Kidney tubule cell (primary cell): ENCODE measurements at regions not wholly inside any gene's neighbourhood (a gene's known extent, or its start where the extent isn't known, plus 50 kb on each side); places are given as distances from the start of the nearest gene placed in this dataset.
"Not testable (repeated sequence)": the region's sequence is repeated elsewhere in the genome, so short reads cannot be mapped to it uniquely, and the experiment has no call there.

ENCODE experiments used
- DNase-seq: peaks from one replicate; pipeline ENCODE4 v3.0.0-alpha.2; 2018; ENCODE audit warnings: low spot score

DNA sequence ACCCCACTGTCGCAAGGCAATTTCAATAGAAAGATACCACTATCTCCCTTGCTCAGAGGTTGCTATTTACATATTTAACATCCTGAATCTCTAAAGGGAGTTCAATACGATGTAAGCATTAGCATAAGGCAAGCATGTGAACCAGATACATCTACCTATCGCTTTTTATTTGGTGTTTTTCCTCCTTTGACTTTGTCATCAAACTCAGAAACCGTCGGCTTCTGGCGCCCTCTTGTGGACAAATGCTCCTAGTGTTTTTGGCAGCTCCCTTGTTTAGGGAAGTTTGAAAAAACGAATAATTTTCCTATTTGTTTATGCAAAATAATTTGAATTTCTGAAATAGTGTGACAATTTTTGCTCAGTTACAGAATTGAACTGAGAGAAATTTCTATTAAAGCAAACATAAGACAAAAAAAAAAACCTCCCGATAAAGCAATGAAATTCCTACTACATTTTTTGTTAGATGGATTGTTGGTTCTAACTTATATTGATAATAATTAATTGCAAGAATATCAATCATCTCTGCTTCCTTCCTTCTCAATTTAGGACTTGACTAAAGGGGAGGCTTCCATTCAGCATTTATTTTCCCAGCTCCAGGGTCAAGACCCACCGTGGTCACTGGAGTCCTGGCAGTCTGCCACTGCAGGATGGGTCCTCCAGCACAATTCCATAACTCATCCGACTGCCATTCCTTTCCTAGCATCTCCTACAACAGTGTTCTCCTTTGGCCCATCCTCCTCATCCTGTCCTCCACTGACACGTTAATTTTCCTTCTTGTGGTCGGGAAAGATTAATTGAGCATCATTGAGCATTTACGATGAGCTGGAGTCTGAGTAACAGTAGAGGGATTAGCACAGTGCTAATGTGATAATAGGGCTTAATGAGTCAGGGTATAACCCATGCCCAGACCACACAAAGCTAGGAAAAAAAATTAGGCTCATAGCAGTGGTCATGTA lies 131.8 kb upstream of the CHD1 start:
- peak; percentile 82 for DNase-seq

DNA sequence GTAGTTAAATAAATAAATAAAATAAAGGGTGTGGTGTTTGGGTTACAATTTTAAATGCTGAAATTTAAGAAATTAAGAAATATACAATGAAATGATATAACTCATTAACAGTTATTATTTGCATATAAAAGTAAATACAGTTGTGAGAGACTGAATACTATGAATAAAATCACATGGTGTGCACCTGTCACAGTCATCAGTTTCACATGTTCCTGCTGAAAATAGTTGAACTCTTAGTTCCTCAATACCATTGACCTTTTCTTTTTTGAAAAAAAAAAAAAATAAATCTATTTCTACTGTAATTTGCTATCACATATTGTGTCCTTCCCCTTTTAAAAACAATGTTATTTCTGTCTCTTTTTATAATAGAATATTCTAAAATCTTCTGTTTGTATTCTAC lies 130.9 kb upstream of the CHD1 start:
- no peak for DNase-seq

DNA sequence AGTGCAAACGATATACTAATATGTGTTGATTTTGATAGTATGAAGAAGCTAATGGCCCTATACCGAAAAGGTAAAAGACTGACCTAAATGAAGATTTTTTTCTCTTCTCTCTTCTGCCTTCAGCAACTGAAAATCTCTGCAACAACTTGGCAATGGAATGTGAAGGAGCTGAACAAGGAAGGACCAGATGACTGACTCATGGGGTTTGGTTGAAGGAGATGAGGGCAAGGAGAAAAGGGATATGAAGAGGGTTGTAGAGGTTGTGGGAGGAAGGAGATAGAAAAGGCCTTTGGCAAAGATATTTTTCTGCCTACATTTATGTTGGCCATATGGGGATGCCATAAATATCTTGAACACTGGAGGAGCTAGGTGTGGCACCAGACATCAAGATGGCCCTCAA lies 129.7 kb upstream of the CHD1 start:
- DNase-seq = peak; percentile 10

DNA sequence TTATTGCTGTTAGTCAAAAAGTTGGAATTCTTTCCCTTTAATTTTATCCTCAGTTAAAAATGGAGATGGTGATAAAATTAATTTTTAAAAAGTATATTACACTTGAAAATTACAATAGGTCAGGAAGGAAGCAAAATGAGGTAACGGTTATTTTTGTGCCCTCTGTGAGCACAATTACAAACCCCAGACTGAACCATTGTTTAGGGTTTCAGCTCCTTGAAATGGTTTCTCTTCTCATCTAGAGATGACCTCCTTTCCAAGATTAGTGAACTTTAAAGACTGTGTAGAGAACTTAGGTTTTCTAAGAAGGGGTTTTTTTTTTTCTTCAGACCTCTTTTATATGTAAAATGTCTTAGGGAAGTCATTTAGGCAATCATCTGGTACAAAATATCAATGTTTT lies 126.2 kb upstream of the CHD1 start:
- DNase-seq = no peak

DNA sequence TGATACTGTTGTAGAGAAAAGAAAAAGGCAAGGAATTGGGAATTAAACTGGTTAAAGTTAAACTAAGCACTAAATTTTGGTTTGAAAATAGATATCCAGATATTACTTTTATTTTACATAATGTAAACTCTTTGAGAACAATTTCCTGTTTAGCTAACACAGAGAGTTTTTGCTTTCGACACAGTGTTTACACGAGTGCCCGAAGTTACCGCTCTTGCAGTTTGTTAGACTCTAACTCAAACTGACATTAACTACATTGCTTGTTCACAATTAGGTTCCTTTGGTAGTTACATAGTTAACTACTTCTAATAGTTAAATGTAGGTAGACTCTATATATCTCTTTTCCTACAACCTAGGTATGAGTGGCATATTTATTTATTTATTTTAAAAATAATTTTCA lies 117.1 kb upstream of the CHD1 start:
- no peak for DNase-seq

DNA sequence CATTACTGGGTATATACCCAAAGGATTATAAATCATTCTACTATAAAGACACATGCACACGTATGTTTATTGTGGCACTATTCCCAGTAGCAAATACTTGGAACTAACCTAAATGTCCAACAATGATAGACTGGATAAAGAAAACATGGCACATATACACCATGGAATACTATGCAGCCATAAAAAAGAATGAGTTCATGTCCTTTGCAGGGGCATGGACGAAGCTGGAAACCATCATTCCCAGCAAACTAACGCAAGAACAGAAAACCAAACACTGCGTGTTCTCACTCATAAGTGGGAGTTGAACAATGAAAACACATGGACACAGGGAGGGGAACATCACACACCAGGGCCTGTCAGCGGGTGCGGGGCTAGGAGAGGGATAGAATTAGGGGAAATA lies 114.5 kb upstream of the CHD1 start:
- not testable (repeated sequence) for DNase-seq

DNA sequence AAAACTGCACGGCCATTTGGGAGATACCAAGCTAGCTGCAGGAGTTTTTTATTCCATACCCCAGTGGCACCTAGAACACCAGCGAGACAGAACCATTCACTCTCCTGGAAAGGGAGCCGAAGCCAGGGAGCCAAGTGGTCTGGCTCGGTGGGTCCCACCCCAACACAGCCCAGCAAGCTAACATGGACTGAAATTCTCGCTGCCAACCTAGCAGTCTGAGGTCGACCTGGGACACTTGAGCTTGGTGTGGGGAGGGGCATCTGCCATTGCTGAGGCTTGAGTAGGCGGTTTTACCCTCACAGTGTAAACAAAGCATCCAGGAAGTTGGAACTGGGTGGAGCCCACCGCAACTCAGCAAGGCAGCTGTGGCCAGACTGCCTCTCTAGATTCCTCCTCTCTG lies 108.9 kb upstream of the CHD1 start:
- no peak for DNase-seq

DNA sequence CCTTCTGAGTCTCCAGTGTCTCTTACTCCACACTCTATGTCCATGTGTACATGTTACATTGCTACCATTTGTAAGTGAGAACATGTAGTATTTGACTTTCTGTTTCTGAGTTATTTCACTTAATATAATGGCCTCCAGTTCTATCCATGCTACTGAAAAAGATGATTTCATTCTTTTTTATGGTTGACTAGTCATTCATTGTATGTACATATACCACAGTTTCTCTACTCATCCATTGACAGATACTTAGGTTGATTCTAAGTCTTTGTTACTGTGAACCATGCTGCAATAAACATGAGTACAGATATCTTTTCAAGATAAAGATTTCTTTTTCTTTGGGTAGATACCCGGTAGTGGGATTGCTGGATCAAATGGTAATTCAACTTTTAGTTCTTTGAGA lies 107.1 kb upstream of the CHD1 start:
- DNase-seq = no peak

DNA sequence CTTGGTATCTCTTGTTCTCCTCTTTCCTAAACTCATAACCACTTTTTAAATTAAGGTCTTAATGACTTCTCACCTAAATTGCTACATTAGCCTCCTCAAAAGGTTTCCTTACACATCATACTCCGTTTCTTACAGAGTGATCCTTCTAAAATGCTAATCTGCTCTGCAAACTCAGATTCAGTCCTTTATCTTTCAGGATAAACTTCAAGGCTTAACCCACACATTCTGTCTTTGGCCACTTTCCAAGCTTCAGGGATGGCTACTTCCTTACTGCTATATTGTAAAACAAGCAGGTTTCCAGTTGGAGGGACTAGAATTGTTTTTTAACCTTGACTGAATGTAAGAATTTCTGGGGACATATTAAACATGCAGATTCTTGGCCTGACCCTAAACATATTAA lies 105.5 kb upstream of the CHD1 start:
- no peak for DNase-seq

DNA sequence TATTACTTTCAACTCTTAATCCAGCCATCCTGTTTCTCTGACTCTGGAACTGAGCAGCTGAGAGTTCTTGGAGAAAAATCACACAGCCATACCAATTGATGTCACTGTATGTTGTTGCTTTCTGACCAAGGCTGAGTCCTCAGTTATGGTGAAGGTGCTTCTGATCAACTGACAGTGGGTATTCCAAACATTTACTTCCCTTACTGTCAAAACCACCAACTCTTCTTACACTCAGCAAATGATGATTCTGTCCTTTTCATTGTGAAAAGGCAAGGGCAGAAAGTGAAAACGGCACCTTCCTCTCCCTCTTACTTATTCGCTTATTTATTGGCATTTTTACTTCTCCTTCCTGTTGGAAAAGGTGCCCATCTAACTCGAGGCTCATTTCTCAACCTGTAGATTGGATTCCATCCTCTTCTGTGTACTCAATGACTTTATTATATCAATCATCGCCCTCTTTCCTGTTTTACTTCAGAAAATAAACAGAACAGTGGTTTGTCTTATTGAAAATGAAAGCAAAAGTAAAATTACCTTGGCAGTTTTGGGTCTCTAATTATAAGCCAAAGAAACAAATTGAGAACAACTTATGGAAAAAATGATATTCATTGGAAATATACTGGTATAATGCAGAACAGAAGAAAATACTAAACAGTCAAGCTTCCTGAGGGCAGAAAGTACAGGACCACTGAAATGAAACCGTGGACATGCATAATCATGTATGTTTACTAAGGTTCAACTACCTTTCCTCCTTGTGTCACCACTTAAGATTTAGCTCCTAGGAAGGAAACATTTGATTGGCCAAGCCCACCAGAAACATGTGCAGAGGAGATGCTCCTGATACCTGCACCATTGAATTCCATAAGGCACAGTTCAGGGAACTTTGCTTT lies 104.5 kb upstream of the CHD1 start:
- DNase-seq = peak; percentile 28

DNA sequence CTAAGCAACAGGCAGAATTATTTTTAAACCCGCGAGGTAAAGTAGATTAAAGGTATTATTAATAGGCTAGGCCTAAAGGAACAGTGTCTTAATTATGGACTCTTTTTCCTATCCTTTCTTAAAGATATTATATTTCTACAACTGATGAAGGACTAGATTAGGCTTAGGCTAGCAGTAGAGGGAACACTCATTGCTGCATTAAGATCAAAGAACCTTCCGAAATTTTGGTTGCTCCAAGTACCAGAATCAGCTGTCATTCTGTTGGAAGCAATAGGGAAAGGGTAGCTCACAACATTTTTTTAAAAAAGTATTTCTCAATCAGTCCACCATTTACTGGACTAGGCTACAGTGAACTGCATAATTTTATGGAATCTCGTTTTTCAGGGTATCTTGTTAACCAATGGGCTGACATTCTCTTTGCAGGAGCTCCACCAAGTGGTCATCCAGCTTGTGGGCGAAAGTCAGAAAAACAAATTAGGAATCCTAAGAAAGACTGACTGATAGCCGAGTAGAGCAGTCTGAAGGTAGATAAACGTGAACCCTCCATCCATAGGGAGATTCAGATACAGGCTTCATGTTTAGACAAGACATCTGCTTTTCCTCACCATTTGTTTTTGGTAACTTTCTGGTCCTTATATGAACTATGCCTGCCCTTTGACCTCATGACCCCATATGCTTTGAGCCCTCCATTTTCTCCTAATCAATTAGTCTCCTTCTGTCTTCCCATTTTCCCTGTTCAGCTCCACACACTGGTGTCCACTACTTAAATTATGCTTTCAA lies 103.6 kb upstream of the CHD1 start:
- peak; percentile 72 for DNase-seq

DNA sequence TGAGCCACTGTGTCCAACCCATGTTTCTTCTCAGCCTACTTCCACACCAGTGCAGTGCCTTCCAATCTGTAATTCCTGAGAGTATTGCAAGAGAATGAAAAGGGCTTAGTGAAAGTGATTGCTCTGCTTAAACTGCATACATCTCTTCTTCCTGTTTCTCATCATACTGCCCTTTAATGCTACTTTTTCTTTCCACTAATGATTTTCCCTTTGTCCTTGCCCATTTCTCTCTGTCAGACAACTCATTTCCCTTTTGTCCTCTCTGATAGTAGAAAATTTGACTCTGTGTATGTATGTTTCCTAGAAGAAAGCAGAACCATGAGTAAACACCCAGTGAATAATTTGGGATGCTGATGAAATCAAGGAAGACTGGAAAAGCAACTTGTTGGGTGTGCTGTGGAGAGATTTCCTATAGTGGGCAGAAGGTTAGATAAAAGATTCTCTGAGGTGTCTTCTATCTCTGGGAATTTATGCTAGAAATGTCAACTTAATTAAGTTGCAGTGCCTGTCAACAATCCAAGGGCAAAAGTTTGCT lies 102.2 kb upstream of the CHD1 start:
- no peak for DNase-seq

DNA sequence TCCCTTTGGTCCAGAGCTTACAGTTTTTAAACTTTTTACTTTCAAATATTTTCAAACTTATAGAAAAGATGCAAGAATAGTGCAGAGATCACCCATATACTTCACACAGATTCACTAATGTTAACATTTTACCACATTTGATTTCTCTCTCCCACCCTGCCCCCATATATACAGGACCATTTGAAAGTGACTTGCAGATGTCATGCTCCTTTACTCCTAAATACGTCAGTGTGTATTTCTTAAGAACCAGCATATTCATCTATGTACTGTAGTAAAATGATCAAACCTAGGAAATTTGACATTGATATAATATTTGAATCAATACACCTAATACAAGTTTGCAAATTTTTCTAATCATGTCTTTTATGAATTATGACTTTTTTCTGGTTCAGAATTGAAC lies 100.4 kb upstream of the CHD1 start:
- no peak for DNase-seq

DNA sequence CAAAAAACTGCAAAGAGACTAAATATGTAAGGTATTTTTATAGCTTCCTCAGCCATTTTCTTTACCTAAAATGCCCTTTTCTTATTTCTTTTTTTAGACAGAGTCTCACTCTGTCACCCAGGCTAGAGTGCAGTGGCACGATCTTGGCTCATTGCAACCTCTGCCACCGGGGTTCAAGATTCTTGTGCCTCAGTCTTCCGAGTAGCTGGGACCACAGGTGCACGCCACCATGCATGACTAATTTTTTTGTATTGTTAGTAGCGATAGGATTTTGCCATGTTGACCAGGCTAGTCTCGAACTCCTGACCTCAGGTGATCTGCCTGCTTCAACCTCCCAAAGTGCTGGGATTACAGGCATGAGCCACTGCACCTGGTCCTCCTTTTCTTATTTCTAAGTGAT lies 99.4 kb upstream of the CHD1 start:
- not testable (repeated sequence) for DNase-seq

DNA sequence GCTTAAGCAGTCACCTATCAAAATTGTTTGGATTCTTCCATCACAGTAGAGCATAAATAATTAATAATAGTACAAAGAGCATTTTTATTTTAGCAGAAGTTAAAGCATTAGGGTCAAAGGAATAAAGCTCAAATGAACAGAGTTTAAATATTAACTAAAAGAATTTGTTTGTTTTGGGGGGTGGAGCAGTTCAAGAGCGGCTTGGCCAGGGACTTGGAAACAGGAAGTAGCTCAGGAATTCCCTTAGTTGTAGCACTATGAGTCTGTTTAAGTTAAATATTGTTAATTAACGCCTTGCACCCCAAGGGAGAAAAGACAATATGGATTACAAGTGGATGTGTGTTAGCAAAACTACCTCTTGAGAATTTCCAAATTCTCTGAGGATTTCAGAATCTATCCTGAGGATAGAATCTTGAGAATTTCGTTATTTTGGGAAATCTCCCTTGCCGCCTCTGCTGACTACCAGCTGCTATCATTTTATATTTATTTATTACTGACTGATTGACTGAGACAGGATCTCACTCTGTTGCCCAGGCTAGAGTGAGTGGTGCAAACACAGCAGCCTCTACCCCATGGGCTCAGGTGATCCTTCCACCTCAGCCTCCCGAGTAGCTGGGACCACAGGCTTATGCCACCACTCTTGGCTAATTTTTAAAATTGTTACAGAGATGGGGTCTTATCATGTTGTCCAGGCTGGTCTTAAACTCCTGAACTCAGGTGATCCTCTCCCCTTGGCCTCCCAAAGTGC lies 96.7 kb upstream of the CHD1 start:
- peak; percentile 83 for DNase-seq

DNA sequence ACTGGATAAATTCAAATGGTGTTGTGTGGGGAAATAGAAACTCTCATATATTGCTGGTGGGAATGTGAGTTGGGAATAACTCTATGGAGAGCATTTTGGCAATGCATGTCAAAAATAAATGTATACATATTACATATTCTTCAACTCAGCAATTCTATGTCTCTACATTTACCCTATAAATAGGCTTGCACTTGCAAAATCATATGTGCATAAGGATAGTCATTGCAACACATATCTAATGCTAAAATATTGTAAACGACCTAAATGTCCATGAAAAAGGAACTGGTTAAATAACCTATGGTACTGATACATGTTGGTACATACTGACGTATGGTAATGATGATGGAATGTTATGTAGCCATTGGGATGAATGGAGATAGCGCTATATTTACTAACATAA lies 94.5 kb upstream of the CHD1 start:
- DNase-seq = no peak

DNA sequence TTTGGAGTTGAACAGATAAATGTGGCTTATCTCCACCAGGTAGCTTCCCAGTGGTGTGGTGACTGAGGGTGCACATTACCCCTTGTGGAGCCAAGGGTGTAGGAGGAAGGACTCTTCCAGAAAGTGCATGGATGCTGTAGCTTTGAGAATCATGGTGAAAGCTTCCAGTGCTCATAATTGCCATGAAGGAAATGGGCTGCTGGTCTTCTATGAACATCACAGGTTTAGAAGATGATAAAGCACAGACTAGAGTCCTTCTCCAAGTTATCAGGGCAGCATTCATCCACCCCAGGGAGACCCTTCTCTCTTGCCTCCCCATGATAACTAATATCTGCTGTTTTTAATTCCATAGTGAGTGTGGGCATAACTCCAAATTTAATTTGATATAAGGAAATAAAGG lies 93.4 kb upstream of the CHD1 start:
- DNase-seq = no peak

DNA sequence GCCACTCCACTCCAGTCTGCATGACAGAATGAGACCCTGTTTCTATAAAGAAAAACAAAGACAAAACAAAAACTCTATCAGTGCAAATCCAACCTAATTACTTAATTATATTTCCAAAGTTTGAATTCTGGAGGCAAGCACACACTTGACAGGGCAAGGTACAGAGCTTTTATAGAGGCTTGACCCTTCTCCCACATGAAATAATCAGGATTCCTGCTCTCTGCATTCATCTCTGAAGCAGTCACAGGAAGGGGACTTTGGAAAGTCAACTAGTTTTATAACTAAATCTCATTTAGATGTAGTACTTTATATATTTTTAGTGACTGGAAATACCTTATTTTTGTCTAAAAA lies 91.9 kb upstream of the CHD1 start:
- DNase-seq = peak; percentile 13

DNA sequence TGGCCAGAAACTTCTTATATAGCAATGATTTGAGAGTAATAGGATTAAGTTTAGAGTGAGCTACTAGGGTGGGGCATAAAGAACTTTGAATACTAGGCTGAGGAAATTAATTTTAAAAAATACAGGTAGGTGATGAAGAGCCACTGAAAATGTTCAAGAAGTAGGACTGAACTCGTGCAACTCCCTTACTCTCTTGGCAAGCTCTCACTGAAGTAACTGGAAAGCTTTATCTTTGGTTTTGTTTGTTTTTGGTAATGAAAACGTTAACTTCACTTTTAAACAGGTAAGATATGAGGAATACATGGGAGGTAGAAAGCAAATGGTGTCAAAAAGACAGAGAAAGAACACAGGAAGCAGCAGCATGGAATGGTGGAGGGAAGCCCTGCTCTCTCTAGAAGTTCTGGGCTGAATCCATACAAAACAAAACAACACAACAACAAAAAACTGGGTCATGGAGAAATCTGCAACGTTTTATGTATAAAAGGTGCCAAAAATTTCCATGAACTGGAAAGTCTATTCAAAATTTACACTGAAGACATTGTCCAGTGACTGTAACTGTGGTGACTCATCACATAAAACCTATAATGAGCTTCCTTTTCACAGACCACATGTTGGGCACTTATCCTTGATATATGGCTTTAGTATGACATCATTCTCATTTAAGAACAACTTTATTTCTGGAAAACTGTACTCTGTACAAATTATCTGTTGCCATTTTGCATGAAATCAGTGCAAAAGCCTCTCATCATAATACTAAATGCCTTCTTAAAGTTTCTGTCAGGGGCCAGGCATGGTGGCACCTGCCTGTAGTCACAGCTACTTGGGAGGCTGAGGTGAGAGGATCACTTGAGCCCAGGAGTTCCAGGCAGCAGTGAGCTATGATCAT lies 91.2 kb upstream of the CHD1 start:
- DNase-seq = peak; percentile 83

DNA sequence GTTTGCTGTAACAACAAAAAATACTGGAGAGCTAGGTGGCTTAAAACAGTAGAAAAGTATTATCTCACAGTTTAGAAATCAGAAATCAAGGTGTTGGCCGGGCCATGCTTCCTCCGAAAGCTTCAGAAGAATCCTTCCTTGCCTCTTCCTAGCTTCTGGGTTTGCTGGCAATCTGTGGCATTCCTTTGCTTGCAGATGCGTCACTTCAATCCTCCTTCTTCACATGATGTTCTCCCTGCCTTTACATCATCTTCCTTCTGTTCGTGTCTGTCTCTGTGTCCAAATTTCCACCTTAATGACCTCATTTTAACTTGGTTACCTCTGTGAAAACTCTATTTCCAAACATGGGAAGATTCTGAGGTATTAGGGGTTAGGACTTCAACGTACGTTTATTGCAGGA lies 90.4 kb upstream of the CHD1 start:
- DNase-seq = no peak
